H9 (cell line): ENCODE measurements at regions not wholly inside any gene's neighbourhood (a gene's known extent, or its start where the extent isn't known, plus 50 kb on each side); places are given as distances from the start of the nearest gene placed in this dataset.
"Not testable (repeated sequence)": the region's sequence is repeated elsewhere in the genome, so short reads cannot be mapped to it uniquely, and the experiment has no call there.

Experiments used
- DNase-seq: peaks from one replicate; pipeline ENCODE4 v3.0.0-alpha.2; 2017
- H2AFZ ChIP-seq: one replicate; pipeline ENCODE4 v1.6.1; 2013; ENCODE audit warnings: mild to moderate bottlenecking, low read length, control low read depth, moderate library complexity
- H2AK5ac ChIP-seq: 2 replicates; pipeline ENCODE4 v1.6.1; 2013; ENCODE audit warnings: low read length, control low read depth, mixed read lengths; ENCODE audit not compliant: insufficient read length
- H2BK120ac ChIP-seq: one replicate; pipeline ENCODE4 v1.6.1; 2013; ENCODE audit warnings: low read depth, mild to moderate bottlenecking, low read length, control low read depth, inconsistent platforms; ENCODE audit not compliant: poor library complexity, severe bottlenecking
- H2BK12ac ChIP-seq: 2 replicates; pipeline ENCODE4 v1.6.1; 2013; ENCODE audit warnings: low read length, control low read depth, mixed read lengths, low read depth; ENCODE audit not compliant: insufficient read length
- H2BK15ac ChIP-seq: 2 replicates; pipeline ENCODE4 v1.6.1; 2013; ENCODE audit warnings: low read depth, low read length, control low read depth
- H2BK20ac ChIP-seq: one replicate; pipeline ENCODE4 v1.6.1; 2013; ENCODE audit warnings: low read depth, mild to moderate bottlenecking, low read length, control low read depth, inconsistent platforms; ENCODE audit not compliant: poor library complexity, severe bottlenecking
- H2BK5ac ChIP-seq: 2 replicates; pipeline ENCODE4 v1.6.1; 2013; ENCODE audit warnings: low read length, control low read depth, mixed read lengths; ENCODE audit not compliant: insufficient read length
- H3K14ac ChIP-seq: 2 replicates; pipeline ENCODE4 v1.6.1; 2013; ENCODE audit warnings: low read length, control low read depth; ENCODE audit not compliant: insufficient read depth
- H3K18ac ChIP-seq: 2 replicates; pipeline ENCODE4 v1.6.1; 2013; ENCODE audit warnings: low read depth, mild to moderate bottlenecking, mixed read lengths, low read length, control low read depth; ENCODE audit not compliant: insufficient read length
- H3K23ac ChIP-seq: 2 replicates; pipeline ENCODE4 v1.6.1; 2013; ENCODE audit warnings: low read length, control low read depth, mixed read lengths, low read depth; ENCODE audit not compliant: insufficient read length
- H3K23me2 ChIP-seq: 2 replicates; pipeline ENCODE4 v1.6.1; 2013; ENCODE audit warnings: low read depth, mild to moderate bottlenecking, mixed read lengths, low read length, control low read depth; ENCODE audit not compliant: insufficient read length, poor library complexity, severe bottlenecking
- H3K27ac ChIP-seq: 2 replicates; pipeline ENCODE4 v1.5.1; 2013; ENCODE audit warnings: low read length, control low read depth, mixed read lengths, low read depth; ENCODE audit not compliant: insufficient read length
- H3K27me3 ChIP-seq: 2 replicates; pipeline ENCODE4 v1.6.1; 2013; ENCODE audit warnings: low read length, control low read depth, inconsistent platforms; ENCODE audit not compliant: insufficient read depth
- H3K4ac ChIP-seq: 2 replicates; pipeline ENCODE4 v1.6.1; 2013; ENCODE audit warnings: low read depth, mild to moderate bottlenecking, control low read depth, inconsistent platforms, low read length, moderate library complexity
- H3K4me1 ChIP-seq: 2 replicates; pipeline ENCODE4 v1.6.1; 2013; ENCODE audit warnings: low read length, control low read depth, inconsistent platforms; ENCODE audit not compliant: insufficient read depth
- H3K4me2 ChIP-seq: 2 replicates; pipeline ENCODE4 v1.6.1; 2013; ENCODE audit warnings: low read length, control low read depth, mixed read lengths; ENCODE audit not compliant: insufficient read length, insufficient read depth
- H3K56ac ChIP-seq: 2 replicates; pipeline ENCODE4 v1.6.1; 2013; ENCODE audit warnings: low read depth, mild to moderate bottlenecking, mixed read lengths, low read length, control low read depth; ENCODE audit not compliant: insufficient read length
- H3K79me1 ChIP-seq: 2 replicates; pipeline ENCODE4 v1.6.1; 2013; ENCODE audit warnings: low read depth, mild to moderate bottlenecking, moderate library complexity, low read length, control low read depth, inconsistent platforms; ENCODE audit not compliant: insufficient read depth, poor library complexity, severe bottlenecking
- H3K79me2 ChIP-seq: 2 replicates; pipeline ENCODE4 v1.6.1; 2013; ENCODE audit warnings: low read length, control low read depth, inconsistent platforms; ENCODE audit not compliant: insufficient read depth
- H3K9ac ChIP-seq: 2 replicates; pipeline ENCODE4 v1.6.1; 2013; ENCODE audit warnings: low read length, control low read depth, mixed read lengths; ENCODE audit not compliant: insufficient read length; ENCODE audit errors: extremely low read depth
- H3K9me3 ChIP-seq: one replicate; pipeline ENCODE4 v1.6.1; 2013; ENCODE audit warnings: low read depth, low read length, inconsistent platforms; ENCODE audit not compliant: control insufficient read depth
- H3T11ph ChIP-seq: one replicate; pipeline ENCODE4 v1.6.1; 2013; ENCODE audit warnings: mild to moderate bottlenecking, low read length, control low read depth, inconsistent platforms
- H4K20me1 ChIP-seq: one replicate; pipeline ENCODE4 v1.6.1; 2013; ENCODE audit not compliant: control insufficient read depth, insufficient read length, insufficient read depth
- H4K5ac ChIP-seq: 2 replicates; pipeline ENCODE4 v1.6.1; 2013; ENCODE audit warnings: low read depth, mild to moderate bottlenecking, mixed read lengths, low read length, control low read depth; ENCODE audit not compliant: insufficient read length
- H4K8ac ChIP-seq: replicated peaks from 2 replicates; pipeline ENCODE4 v1.6.1; 2013; ENCODE audit warnings: low read length, control low read depth, mixed read lengths, low read depth; ENCODE audit not compliant: insufficient read length
- H4K91ac ChIP-seq: 2 replicates; pipeline ENCODE4 v1.6.1; 2013; ENCODE audit warnings: low read depth, mild to moderate bottlenecking, moderate library complexity, mixed read lengths, low read length, control low read depth; ENCODE audit not compliant: insufficient read length
- H3K27ac Mint-ChIP-seq, 3 experiments: 2 replicates in 2 of 3; 3 replicates in 1 of 3; pipeline ENCODE4 v1.8.0; 2020 to 2021; ENCODE audit warnings: mixed read lengths in 3 of 3, mild to moderate bottlenecking in 1 of 3, moderate library complexity in 1 of 3
- H3K27me3 Mint-ChIP-seq: 2 replicates; pipeline ENCODE4 v1.8.0; 2021; ENCODE audit warnings: low read depth, mild to moderate bottlenecking, moderate library complexity, mixed read lengths
- H3K36me3 Mint-ChIP-seq, 3 experiments: 2 replicates in 2 of 3; 3 replicates in 1 of 3; pipeline ENCODE4 v1.8.0; 2020 to 2021; ENCODE audit warnings: low read depth in 3 of 3, mixed read lengths in 3 of 3; ENCODE audit not compliant: insufficient read depth in 1 of 3
- H3K4me1 Mint-ChIP-seq, 2 experiments: 2 replicates each; pipeline ENCODE4 v1.8.0; 2020; ENCODE audit warnings: mixed read lengths in 2 of 2
- H3K4me3 Mint-ChIP-seq, 2 experiments: 2 replicates in 1 of 2; 3 replicates in 1 of 2; pipeline ENCODE4 v1.8.0; 2020 to 2021; ENCODE audit warnings: mild to moderate bottlenecking in 2 of 2, mixed read lengths in 2 of 2, moderate library complexity in 1 of 2
- H3K9me3 Mint-ChIP-seq, 2 experiments: 2 replicates in 1 of 2; 3 replicates in 1 of 2; pipeline ENCODE4 v1.8.0; 2020; ENCODE audit warnings: mild to moderate bottlenecking in 2 of 2, mixed read lengths in 2 of 2, moderate library complexity in 1 of 2
- WGBS: extraction: QIAGEN DNeasy Blood & Tissue Kit; methylation state at CpG from one replicate; pipeline ENCODE4 v1.1.7; 2013; ENCODE audit warnings: missing lambda C conversion rate, low lambda C conversion rate, mixed read lengths; ENCODE audit not compliant: insufficient read length; ENCODE audit errors: extremely low coverage; 5-methylcytosine and 5-hydroxymethylcytosine counted together

DNA sequence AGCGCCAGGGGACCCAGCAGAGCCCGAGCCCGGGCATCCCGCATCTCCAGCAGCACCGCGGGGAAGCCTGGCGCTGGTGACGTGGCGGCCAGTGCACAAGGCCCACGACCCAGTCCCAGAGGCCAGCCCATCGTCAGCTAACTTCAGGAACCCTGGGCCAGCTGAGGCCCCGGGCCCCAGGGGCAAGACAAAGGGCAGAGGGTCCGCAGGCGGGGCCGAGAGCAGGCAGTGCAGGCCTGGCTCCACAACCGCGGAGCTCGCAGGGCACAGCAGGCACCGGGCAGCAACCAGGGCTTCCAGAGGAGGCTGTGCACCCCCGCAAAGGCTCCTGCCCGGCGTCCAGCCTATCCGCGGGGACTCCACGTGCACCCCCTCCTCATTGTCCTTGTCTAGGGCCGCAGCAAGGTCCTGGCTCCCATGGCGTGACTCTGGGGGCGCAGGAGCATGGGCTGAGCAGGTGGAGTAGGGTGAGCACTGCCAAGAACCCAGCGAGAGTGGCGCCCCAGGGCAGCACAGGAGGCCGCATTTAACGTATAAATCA lies 352.5 kb downstream of the KCNJ18 start:
- not testable (repeated sequence) for H2BK12ac ChIP-seq
- WGBS = no CpG with 5 or more reads among the region's 32 CpGs

DNA sequence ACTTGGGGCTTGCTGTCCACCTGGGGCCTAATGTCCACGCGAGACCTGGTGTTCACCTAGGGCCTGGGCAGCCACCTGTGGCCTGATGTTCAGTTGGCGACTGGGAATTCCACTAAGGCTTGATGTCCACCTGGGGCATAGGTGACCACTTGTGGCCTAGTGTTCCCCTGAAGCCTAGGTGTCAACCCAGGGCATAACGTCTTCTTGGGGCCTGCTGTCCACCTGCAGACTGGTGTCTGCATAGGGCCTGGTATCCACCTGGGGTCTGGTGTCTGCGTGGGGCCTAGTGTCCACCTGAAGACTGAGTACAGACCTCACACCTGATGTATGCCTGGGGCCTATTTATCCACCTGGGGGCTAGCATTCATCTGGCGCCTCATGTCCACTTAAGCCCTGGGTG lies 355.2 kb downstream of the KCNJ18 start:
- not testable (repeated sequence) for H3K36me3 Mint-ChIP-seq, H3K79me1 ChIP-seq, H3K27me3 ChIP-seq, H3K4me3 Mint-ChIP-seq, H4K20me1 ChIP-seq, H3K23me2 ChIP-seq, DNase-seq, H3T11ph ChIP-seq, H3K23ac ChIP-seq, H2BK5ac ChIP-seq, H3K14ac ChIP-seq, H3K9me3 ChIP-seq, H3K27ac ChIP-seq, H2AK5ac ChIP-seq, H3K27me3 Mint-ChIP-seq, H3K4me1 ChIP-seq, H2BK12ac ChIP-seq, H3K4me1 Mint-ChIP-seq, H2BK20ac ChIP-seq, H2AFZ ChIP-seq, H3K18ac ChIP-seq, H3K56ac ChIP-seq, H3K4me2 ChIP-seq, H2BK120ac ChIP-seq, H4K5ac ChIP-seq, H4K8ac ChIP-seq, H3K79me2 ChIP-seq, H3K27ac Mint-ChIP-seq, H3K9ac ChIP-seq, H2BK15ac ChIP-seq, H4K91ac ChIP-seq, H3K4ac ChIP-seq
- no CpG with 5 or more reads among the region's 6 CpGs for WGBS
- peaks cover 35 to 42% of the 10 kb centered on the region in 2 experiments for H3K9me3 Mint-ChIP-seq

More for the DNA sequence above, 352.5 kb downstream of the KCNJ18 start:
- not testable (repeated sequence) for DNase-seq, H2BK120ac ChIP-seq, H3K4ac ChIP-seq, H3K79me2 ChIP-seq, H3K4me1 Mint-ChIP-seq, H2BK15ac ChIP-seq, H3K14ac ChIP-seq, H2BK5ac ChIP-seq, H4K5ac ChIP-seq, H3T11ph ChIP-seq, H3K23me2 ChIP-seq, H4K8ac ChIP-seq, H3K79me1 ChIP-seq, H3K27me3 Mint-ChIP-seq, H3K4me2 ChIP-seq, H2BK20ac ChIP-seq, H3K27ac Mint-ChIP-seq, H3K4me1 ChIP-seq, H3K36me3 Mint-ChIP-seq, H3K27ac ChIP-seq, H3K27me3 ChIP-seq, H4K91ac ChIP-seq, H3K18ac ChIP-seq, H4K20me1 ChIP-seq, H2AK5ac ChIP-seq, H2AFZ ChIP-seq, H3K4me3 Mint-ChIP-seq, H3K23ac ChIP-seq, H3K56ac ChIP-seq, H3K9ac ChIP-seq, H3K9me3 ChIP-seq
- H3K9me3 Mint-ChIP-seq = peaks cover 19 to 30% of the 10 kb centered on the region in 2 experiments
